Right forelimb (tissue), 1 donor: ENCODE measurements at regions not wholly inside any gene's neighbourhood (a gene's known extent, or its start where the extent isn't known, plus 50 kb on each side); places are given as distances from the start of the nearest gene placed in this dataset.

Source experiments
- DNase-seq: peaks from one replicate; pipeline ENCODE4 v3.0.0-alpha.2; 2018

GRCh38 chr6:44642349-44642748 is 254.8 kb downstream of the CDC5L start:
- no peak for DNase-seq

GRCh38 chr6:44642870-44643522 is 255.5 kb downstream of the CDC5L start:
- DNase-seq, result no peak

GRCh38 chr6:44645276-44645675 is 257.8 kb downstream of the CDC5L start:
- no peak for DNase-seq

- no peak for DNase-seq
Observed at GRCh38 chr6:44646355-44646754, 258.8 kb downstream of the CDC5L start.

GRCh38 chr6:44649365-44650025 is 262.0 kb downstream of the CDC5L start:
- no peak for DNase-seq

- DNase-seq, result no peak
Observed at GRCh38 chr6:44650495-44650894, 263.0 kb downstream of the CDC5L start.

GRCh38 chr6:44650947-44651346 is 263.4 kb downstream of the CDC5L start:
- no peak for DNase-seq

- DNase-seq, result no peak
Observed at GRCh38 chr6:44651604-44652003, 264.1 kb downstream of the CDC5L start.

GRCh38 chr6:44652547-44652946 is 265.0 kb downstream of the CDC5L start:
- no peak for DNase-seq

GRCh38 chr6:44653091-44653490 is 265.6 kb downstream of the CDC5L start:
- DNase-seq, result no peak

GRCh38 chr6:44653761-44654218 is 266.3 kb downstream of the CDC5L start:
- DNase-seq, result no peak

GRCh38 chr6:44655412-44656342 is 268.2 kb downstream of the CDC5L start:
- peak; percentile 89 for DNase-seq

- DNase-seq, result no peak
Observed at GRCh38 chr6:44656691-44657090, 269.2 kb downstream of the CDC5L start.

- no peak for DNase-seq
Observed at GRCh38 chr6:44657206-44657819, 269.8 kb downstream of the CDC5L start.

- no peak for DNase-seq
Observed at GRCh38 chr6:44658571-44658970, 271.1 kb downstream of the CDC5L start.

- DNase-seq, result no peak
Observed at GRCh38 chr6:44659726-44660125, 272.2 kb downstream of the CDC5L start.

GRCh38 chr6:44660561-44661220 is 273.2 kb downstream of the CDC5L start:
- no peak for DNase-seq

GRCh38 chr6:44661221-44662008 is 273.9 kb downstream of the CDC5L start:
- no peak for DNase-seq

GRCh38 chr6:44662461-44663121 is 275.1 kb downstream of the CDC5L start:
- DNase-seq, result no peak

GRCh38 chr6:44663860-44664634 is 276.5 kb downstream of the CDC5L start:
- DNase-seq, result peak; percentile 43
